ENCODE measurements at regions not wholly inside any gene's neighbourhood (a gene's known extent, or its start where the extent isn't known, plus 50 kb on each side); places are given as distances from the start of the nearest gene placed in this dataset.

DNA sequence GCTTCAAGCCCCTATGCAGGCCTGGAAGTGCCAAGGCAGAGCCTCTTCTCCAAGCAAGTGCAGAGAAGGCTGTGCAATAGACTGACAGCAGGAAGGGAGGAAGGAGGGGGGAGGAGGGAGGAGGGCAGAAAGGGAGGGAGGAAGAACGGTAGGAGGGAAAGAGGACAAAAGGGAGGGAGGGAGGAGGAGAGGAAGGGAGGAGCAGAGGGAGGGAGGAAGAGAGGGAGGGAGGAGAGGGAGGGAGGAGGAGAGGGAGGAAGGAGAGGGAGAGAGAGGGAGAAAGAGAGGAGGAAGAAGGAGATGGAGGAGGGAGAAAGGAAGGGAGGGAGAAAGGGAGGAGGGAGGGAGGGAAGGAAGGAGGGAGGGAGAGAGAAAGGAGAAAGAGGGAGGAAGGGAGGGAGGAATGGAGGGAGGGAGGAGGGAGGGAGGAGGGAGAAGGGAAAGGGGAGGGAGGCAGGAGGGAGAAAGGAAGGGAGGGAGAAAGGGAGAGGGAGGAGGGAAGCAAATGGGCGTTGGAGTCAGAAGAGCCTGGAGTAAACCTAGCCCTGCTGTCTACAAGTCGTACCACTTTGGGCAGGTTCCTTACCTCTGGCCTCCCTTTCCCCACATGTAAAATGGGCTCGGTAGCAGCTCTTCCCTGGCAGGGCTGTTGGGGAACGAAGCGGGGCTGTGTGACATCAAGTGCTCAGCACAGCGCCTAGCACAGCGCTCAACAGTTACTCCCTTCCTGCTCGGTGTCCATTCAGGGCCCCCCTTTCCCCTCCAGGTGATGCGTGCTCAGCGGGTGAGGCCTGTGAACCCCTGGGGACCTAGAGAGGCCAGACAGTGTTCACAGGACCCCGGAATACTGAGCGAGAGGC lies 244.6 kb downstream of the NPHP4 start:
- TF ChIP-seq CTCF (IDR thresholded peaks at IDR 0.05) (no peak), EP300 (IDR thresholded peaks at IDR 0.05) (no peak)
